ENCODE measurements at regions not wholly inside any gene's neighbourhood (a gene's known extent, or its start where the extent isn't known, plus 50 kb on each side); places are given as distances from the start of the nearest gene placed in this dataset.

DNA sequence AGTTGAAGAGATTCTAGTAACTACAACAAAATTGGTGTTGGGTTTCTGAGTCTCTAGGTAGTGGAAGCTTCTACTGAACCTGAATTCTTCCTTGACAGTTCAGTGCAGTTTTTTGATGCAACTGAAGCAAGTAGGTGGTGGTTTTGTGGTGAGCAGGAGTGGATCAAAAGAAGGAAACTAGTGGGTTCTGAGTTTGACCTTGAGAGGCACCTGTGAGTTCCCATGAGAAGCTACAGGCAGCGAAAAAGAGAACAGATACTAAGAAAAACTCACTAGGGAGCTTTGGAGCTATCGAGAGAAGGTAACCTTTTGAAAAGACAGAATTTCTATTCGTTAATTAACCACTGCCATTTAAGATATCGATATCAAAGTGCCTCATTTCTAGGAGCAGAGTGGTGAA is 145.2 kb downstream of the PDHA2 start:
- Histone ChIP-seq H3K9me1 (ENCODE audit: control insufficient read depth, extremely low read depth, insufficient read depth, low read length) (no peaks in the 10 kb centered on the region), H3K9me3 (ENCODE audit: control insufficient read depth, low read depth, low read length) (peaks cover 4% of the 10 kb centered on the region), H3K4me3 (ENCODE audit: control insufficient read depth in 2 of 3, extremely low read depth in 1 of 3, insufficient read depth in 2 of 3, low read depth in 1 of 3, low read length in 3 of 3) (no peak overlapping the region), H2AFZ (ENCODE audit: control insufficient read depth, low read length) (no peak overlapping the region), H3K9ac (ENCODE audit: control insufficient read depth, extremely low read depth, insufficient read depth, low read length) (no peak overlapping the region), H4K20me1 (ENCODE audit: control insufficient read depth, extremely low read depth, insufficient read depth, low read length) (no peaks in the 10 kb centered on the region), H3K36me3 (ENCODE audit: control insufficient read depth in 2 of 2, extremely low read depth in 1 of 2, insufficient read depth in 2 of 2, low read length in 2 of 2) (no peaks in the 10 kb centered on the region), H3K27me3 (ENCODE audit: control insufficient read depth, extremely low read depth, insufficient read depth, low read length) (no peaks in the 10 kb centered on the region), H3K4me1 (ENCODE audit: control insufficient read depth, extremely low read depth, insufficient read depth, low read length) (no peaks in the 10 kb centered on the region), H3K79me2 (ENCODE audit: control insufficient read depth, insufficient read depth, low read length) (no peaks in the 10 kb centered on the region), H3K4me2 (ENCODE audit: control insufficient read depth, extremely low read depth, insufficient read depth, low read depth, low read length) (no peak overlapping the region), H3K27ac (ENCODE audit: control insufficient read depth, insufficient read depth, low read length) (no peak overlapping the region)
- dilution Hi-C loops (cut with MboI; ENCODE audit: extremely low pct_ligation_motif_present, low sequenced_read_pairs), result no loop called here
- FAIRE-seq, result no peak
- DNase-seq (ENCODE audit: low read depth, low spot score), result no peak
- TF ChIP-seq, protein P1, sequence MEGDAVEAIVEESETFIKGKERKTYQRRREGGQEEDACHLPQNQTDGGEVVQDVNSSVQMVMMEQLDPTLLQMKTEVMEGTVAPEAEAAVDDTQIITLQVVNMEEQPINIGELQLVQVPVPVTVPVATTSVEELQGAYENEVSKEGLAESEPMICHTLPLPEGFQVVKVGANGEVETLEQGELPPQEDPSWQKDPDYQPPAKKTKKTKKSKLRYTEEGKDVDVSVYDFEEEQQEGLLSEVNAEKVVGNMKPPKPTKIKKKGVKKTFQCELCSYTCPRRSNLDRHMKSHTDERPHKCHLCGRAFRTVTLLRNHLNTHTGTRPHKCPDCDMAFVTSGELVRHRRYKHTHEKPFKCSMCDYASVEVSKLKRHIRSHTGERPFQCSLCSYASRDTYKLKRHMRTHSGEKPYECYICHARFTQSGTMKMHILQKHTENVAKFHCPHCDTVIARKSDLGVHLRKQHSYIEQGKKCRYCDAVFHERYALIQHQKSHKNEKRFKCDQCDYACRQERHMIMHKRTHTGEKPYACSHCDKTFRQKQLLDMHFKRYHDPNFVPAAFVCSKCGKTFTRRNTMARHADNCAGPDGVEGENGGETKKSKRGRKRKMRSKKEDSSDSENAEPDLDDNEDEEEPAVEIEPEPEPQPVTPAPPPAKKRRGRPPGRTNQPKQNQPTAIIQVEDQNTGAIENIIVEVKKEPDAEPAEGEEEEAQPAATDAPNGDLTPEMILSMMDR (optimal IDR thresholded peaks at IDR 0.05 in 1 of 3, IDR thresholded peaks at IDR 0.05 in 1 of 3, conservative IDR thresholded peaks at IDR 0.05 in 1 of 3; ENCODE audit: extremely low read depth in 1 of 3, insufficient read depth in 2 of 3, low read length in 3 of 3), result no peak
- TF ChIP-seq EZH2 (IDR thresholded peaks at IDR 0.05; ENCODE audit: low read length), result no peak

DNA sequence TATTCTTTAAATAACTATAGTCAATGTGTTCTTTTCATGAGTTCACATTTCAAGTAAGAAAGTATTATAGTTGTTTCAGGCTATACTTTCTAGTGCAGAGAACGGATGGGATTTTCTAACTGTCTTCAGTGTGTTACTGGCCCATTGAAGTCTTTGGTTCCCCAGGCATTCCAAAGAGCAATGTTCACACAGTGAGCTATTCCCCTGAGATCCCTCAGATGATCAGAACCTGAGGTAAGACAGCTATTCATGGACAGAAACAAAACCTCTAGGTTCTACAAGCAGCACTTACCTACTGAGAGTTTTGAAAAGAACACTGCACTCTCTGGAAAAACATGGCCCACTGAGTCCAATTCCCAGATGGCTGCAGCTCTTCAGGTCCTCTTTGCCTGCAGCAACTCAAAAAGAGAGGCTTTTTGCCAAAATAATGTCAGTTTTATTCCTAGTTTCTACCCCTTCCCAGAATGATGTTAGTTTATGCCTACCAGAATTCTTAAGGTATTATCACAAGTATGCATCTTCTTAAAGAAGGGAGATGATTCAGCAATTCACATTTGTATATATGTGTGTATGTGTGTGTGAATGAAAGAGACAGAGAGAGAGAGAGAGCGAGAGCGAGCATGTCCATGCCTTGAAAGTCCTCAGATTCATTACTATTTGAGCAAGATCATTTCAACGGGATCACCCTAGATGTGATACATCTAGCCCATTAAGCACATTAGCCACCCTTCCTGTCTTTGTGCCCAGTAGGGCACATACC is 146.1 kb downstream of the PDHA2 start:
- H3K27me3 ChIP-seq (ENCODE audit: control insufficient read depth, extremely low read depth, insufficient read depth, low read length), result no peaks in the 10 kb centered on the region
- TF ChIP-seq EZH2 (IDR thresholded peaks at IDR 0.05; ENCODE audit: low read length), result no peak
- TF ChIP-seq, protein P1 (optimal IDR thresholded peaks at IDR 0.05 in 1 of 3, IDR thresholded peaks at IDR 0.05 in 1 of 3, conservative IDR thresholded peaks at IDR 0.05 in 1 of 3; ENCODE audit: extremely low read depth in 1 of 3, insufficient read depth in 2 of 3, low read length in 3 of 3), result no peak
- FAIRE-seq, result no peak
- H3K4me3 ChIP-seq (ENCODE audit: control insufficient read depth in 2 of 3, extremely low read depth in 1 of 3, insufficient read depth in 2 of 3, low read depth in 1 of 3, low read length in 3 of 3), result no peak overlapping the region
- H2AFZ ChIP-seq (ENCODE audit: control insufficient read depth, low read length), result no peak overlapping the region
- no peak overlapping the region for H3K4me2 ChIP-seq (ENCODE audit: control insufficient read depth, extremely low read depth, insufficient read depth, low read depth, low read length)
- no peak overlapping the region for H3K27ac ChIP-seq (ENCODE audit: control insufficient read depth, insufficient read depth, low read length)
- H3K36me3 ChIP-seq (ENCODE audit: control insufficient read depth in 2 of 2, extremely low read depth in 1 of 2, insufficient read depth in 2 of 2, low read length in 2 of 2), result no peaks in the 10 kb centered on the region
- no peak overlapping the region for H3K9ac ChIP-seq (ENCODE audit: control insufficient read depth, extremely low read depth, insufficient read depth, low read length)
- no peaks in the 10 kb centered on the region for H4K20me1 ChIP-seq (ENCODE audit: control insufficient read depth, extremely low read depth, insufficient read depth, low read length)
- H3K79me2 ChIP-seq (ENCODE audit: control insufficient read depth, insufficient read depth, low read length), result no peaks in the 10 kb centered on the region
- dilution Hi-C loops (cut with MboI; ENCODE audit: extremely low pct_ligation_motif_present, low sequenced_read_pairs), result no loop called here
- H3K9me3 ChIP-seq (ENCODE audit: control insufficient read depth, low read depth, low read length), result no peaks in the 10 kb centered on the region
- no peaks in the 10 kb centered on the region for H3K4me1 ChIP-seq (ENCODE audit: control insufficient read depth, extremely low read depth, insufficient read depth, low read length)
- H3K9me1 ChIP-seq (ENCODE audit: control insufficient read depth, extremely low read depth, insufficient read depth, low read length), result no peaks in the 10 kb centered on the region
- DNase-seq (ENCODE audit: low read depth, low spot score), result no peak

Data from keratinocyte (primary cell).